GF-D8 (cell line): ENCODE measurements at regions not wholly inside any gene's neighbourhood (a gene's known extent, or its start where the extent isn't known, plus 50 kb on each side); places are given as distances from the start of the nearest gene placed in this dataset.
A peak's percentile ranks its signal among the peaks of the same experiment; 100 is the strongest.

Experiments used
- DNase-seq: peaks from one replicate; lab custom pipeline; 2025; lab: John Stamatoyannopoulos, UW

DNA sequence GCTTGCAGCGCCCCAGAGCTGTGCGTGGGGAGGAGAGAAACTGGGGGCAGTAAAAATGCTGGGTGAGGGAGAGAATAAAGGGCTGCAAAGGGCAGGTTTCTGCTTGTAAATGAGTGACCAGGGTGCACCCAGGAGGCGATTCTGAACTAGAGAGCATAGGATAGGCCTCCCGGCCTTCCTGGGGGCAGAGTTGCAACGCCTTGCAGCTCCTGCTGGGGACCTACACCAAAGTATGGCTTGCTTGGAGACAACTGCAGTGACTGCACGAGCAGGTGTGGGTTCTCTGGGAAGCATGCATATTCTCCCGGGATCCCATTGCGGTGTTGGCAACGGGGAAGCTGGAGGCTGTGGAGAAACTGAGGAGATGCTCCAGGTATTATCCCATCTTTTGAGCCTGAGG lies 111.6 kb upstream of the SPACA1 start:
- no peak for DNase-seq

- DNase-seq = no peak
Observed at GRCh38 chr6:87935196-87935595, 112.4 kb upstream of the SPACA1 start.

- DNase-seq = no peak
Observed at GRCh38 chr6:87932361-87932760, 115.3 kb upstream of the SPACA1 start.

DNA sequence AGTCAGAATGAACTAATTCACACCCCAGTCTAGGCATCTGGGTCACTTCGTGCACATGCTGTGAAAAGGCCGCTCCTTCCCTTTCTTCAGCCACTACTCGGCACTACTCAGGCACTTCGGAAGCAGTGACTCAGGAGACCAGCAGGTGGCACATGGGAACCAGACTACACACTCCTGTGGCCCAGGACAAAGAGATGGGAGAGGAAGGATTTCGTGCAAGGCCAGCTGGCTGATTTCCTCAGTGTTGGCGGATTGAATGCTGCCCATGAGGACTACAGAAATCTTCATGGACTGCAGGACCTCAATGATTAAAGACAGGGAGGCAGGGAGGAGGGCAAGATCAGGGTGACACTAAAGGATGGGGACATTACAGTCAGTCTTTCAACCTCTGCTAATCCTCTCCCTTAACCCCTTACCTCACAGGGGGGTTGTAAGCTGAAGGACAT lies 117.8 kb upstream of the SPACA1 start:
- peak; percentile 48 for DNase-seq

DNA sequence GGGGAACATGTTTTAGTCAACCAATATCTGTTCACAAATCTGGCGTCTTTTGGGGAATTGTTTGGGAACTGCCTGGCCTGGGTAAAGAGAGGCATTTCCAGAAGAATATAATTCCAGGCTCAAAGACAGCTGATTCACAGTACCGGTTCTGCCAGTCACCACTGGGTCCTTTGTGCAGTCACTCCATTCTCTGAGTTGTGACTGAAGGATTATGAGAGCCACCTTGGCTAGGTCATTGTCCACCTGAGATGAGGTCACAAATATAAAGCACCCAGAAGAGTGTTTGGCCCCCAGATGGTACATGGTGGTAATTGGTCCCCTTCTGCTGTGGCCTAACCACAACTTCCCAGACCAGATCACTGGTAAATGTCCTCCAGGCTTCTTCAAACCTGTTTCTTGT lies 121.0 kb upstream of the SPACA1 start:
- DNase-seq = no peak

GRCh38 chr6:87926072-87926471 lies 121.6 kb upstream of the SPACA1 start:
- DNase-seq = no peak

GRCh38 chr6:87925373-87926060 lies 122.1 kb upstream of the SPACA1 start:
- no peak for DNase-seq

DNA sequence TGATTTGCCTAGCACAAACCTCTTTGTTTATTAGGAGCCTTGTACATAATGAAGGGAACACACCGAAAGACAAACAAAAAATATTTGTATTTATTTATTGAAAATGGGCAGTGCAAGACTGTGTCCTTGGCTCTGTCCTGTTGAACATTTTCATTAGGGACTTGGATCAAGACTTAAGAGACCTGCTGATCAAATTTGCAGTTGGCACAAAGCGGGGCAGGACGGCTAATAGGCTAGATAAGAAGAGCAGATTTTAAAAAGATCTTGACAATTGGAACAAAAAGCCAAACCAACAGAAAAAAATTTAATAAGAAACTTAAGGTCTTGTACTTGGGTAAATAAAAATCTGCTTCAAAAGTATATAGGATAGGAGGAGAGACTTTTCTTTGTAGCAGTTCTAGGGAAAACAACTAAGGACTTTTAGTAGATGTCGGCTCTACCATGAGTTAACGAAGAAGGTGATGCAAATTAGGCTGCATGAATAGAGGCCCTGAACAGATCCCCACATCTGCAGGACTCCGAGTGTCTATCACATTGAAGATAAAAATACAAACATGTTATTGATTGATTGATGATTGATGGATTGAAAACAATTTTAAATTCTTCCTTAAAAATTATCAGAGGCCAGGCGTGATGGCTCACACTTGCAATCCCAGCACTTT lies 124.1 kb upstream of the SPACA1 start:
- no peak for DNase-seq

GRCh38 chr6:87922947-87923330 lies 124.7 kb upstream of the SPACA1 start:
- DNase-seq = no peak

GRCh38 chr6:87922196-87922946 lies 125.3 kb upstream of the SPACA1 start:
- DNase-seq = no peak

DNA sequence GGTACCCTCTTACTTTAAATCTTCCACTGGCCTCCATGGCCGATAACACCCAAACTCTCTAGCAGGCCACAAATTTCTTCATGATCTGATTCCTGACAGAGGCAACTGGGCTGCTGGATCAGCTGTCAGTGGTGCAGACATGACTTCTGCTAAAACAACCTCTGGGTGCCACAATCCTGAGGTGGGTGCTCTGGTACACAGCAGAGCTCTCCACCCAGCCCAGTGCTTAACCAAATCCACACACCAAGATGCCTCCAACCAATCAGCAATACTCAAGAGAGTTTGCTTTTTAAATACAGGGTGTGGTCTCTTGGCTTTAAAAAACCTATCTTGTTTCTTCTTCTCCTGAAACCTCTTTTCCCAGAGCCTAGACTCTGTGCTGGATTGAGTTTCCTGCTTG lies 126.6 kb upstream of the SPACA1 start:
- no peak for DNase-seq

GRCh38 chr6:87920245-87920644 lies 127.4 kb upstream of the SPACA1 start:
- DNase-seq = no peak

DNA sequence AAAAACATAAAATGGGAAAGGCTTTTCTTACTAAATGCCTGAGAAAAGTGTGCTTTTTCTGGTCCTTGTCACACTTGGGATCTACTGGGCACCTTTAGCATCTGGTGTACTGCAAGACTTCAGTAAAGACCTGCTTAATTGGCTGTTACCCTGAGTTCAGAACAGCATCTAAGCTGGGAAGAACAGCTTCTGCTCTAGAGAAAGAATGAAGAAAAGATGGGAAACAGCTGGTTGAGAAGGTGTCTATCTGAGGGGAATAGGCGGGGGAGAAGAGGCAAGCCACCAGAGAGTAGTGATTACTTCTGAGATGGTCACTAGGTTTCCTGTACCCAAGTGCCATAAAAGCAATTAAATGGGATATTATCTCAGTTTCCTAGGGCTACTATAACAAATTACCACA lies 128.2 kb upstream of the SPACA1 start:
- DNase-seq = no peak

DNA sequence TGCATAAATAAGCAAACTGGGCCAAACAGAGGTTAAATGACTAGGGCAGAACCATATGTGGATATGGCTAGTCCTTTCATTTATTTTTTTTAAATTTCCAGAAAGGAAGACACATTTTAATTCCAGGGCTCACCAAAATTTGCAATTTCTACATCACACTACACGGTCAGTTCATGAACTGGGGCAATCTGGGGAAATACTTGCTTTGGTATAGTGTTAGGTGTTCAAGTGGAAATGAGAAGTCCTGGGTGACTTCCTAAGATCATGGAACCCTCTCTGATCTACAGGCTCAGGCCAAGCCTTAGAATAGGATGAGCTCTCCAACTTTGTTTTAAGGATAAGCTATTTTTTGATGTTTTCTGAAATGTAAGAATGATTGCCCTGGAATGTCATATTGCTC lies 128.6 kb upstream of the SPACA1 start:
- no peak for DNase-seq

- DNase-seq = no peak
Observed at GRCh38 chr6:87918461-87918941, 129.1 kb upstream of the SPACA1 start.

- no peak for DNase-seq
Observed at GRCh38 chr6:87917886-87918285, 129.8 kb upstream of the SPACA1 start.

GRCh38 chr6:87916446-87916845 lies 131.2 kb upstream of the SPACA1 start:
- DNase-seq = no peak

GRCh38 chr6:87914637-87915395 lies 132.8 kb upstream of the SPACA1 start:
- DNase-seq = no peak

DNA sequence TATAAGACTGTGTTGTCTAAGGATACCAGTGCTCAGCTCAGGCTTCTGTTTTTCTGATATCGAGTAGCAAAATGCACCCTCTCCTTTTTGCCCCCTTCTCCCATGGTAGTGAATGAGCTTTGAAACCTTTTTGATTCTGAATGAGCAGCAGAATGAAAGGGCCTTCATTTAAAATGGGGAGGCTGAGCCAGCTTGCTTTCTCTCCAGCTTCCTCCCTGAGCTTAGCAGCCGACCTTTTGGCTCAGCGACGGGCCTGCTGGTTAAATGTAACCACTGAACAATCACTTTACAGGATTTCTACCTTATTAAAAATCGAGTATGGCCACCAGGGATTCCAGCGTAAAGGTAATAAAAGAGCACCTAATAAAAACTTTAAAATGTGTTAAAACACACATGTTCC lies 133.7 kb upstream of the SPACA1 start:
- DNase-seq = no peak

GRCh38 chr6:87912102-87912501 lies 135.5 kb upstream of the SPACA1 start:
- no peak for DNase-seq

- DNase-seq = no peak
Observed at GRCh38 chr6:87909849-87910248, 137.8 kb upstream of the SPACA1 start.
